HG03457 (cell line): ENCODE measurements at regions not wholly inside any gene's neighbourhood (a gene's known extent, or its start where the extent isn't known, plus 50 kb on each side); places are given as distances from the start of the nearest gene placed in this dataset.

Source experiments
- ATAC-seq: cut with Tn5 transposase; IDR thresholded peaks from one replicate; pipeline ENCODE4 v1.9.1; 2021; ENCODE audit warnings: moderate number of reproducible peaks; ENCODE audit not compliant: unreplicated experiment

- ATAC-seq: no peak
These were observed 116.3 kb downstream of the RPL22L1 start for GRCh38 chr3:170753421-170754310.

- no peak for ATAC-seq
These were observed 117.3 kb downstream of the RPL22L1 start for GRCh38 chr3:170752571-170753155.

- ATAC-seq: no peak
These were observed 118.1 kb downstream of the RPL22L1 start for GRCh38 chr3:170751899-170752293.

- ATAC-seq: no peak
These were observed 118.7 kb downstream of the RPL22L1 start for GRCh38 chr3:170751083-170751898.

- no peak for ATAC-seq
These were observed 119.5 kb downstream of the RPL22L1 start for GRCh38 chr3:170750478-170750830.

GRCh38 chr3:170749765-170750477 is 120.1 kb downstream of the RPL22L1 start:
- ATAC-seq: no peak

GRCh38 chr3:170749185-170749584 is 120.8 kb downstream of the RPL22L1 start:
- no peak for ATAC-seq

GRCh38 chr3:170746175-170746942 is 123.6 kb downstream of the RPL22L1 start:
- no peak for ATAC-seq

- ATAC-seq: no peak
These were observed 124.7 kb downstream of the RPL22L1 start for GRCh38 chr3:170745211-170745718.

- ATAC-seq: no peak
These were observed 128.1 kb downstream of the RPL22L1 start for GRCh38 chr3:170741756-170742529.

- ATAC-seq: no peak
These were observed 129.0 kb downstream of the RPL22L1 start for GRCh38 chr3:170740726-170741591.

- ATAC-seq: no peak
These were observed 129.7 kb downstream of the RPL22L1 start for GRCh38 chr3:170740285-170740684.

- ATAC-seq: no peak
These were observed 130.6 kb downstream of the RPL22L1 start for GRCh38 chr3:170739410-170739809.

- ATAC-seq: no peak
These were observed 131.2 kb downstream of the RPL22L1 start for GRCh38 chr3:170738766-170739165.

GRCh38 chr3:170737498-170738162 is 132.4 kb downstream of the RPL22L1 start:
- no peak for ATAC-seq

GRCh38 chr3:170735821-170736220 is 134.2 kb downstream of the RPL22L1 start:
- no peak for ATAC-seq

GRCh38 chr3:170734735-170735065 is 135.3 kb downstream of the RPL22L1 start:
- no peak for ATAC-seq
